ENCODE measurements at regions not wholly inside any gene's neighbourhood (a gene's known extent, or its start where the extent isn't known, plus 50 kb on each side); places are given as distances from the start of the nearest gene placed in this dataset.

DNA sequence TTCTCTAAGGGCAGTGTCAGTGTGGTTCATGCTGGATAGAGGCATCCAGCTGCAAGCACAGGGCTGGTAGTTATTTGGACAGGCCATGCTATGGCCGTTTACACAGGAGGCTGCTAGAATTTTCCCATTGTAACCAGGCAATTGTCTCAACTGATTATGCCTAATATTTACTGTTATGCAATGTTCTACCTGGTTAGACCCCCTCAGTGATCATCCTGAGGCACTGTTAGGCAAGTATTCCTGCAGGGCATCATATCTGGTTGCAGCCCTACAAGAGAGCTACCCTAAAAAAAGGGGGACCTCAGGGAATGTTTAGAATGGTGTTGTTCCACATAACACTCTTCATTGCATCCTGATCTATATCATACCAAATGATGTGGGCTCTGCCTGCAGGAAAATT is 1124.6 kb downstream of the JRKL start:
- TF ChIP-seq, protein P1, sequence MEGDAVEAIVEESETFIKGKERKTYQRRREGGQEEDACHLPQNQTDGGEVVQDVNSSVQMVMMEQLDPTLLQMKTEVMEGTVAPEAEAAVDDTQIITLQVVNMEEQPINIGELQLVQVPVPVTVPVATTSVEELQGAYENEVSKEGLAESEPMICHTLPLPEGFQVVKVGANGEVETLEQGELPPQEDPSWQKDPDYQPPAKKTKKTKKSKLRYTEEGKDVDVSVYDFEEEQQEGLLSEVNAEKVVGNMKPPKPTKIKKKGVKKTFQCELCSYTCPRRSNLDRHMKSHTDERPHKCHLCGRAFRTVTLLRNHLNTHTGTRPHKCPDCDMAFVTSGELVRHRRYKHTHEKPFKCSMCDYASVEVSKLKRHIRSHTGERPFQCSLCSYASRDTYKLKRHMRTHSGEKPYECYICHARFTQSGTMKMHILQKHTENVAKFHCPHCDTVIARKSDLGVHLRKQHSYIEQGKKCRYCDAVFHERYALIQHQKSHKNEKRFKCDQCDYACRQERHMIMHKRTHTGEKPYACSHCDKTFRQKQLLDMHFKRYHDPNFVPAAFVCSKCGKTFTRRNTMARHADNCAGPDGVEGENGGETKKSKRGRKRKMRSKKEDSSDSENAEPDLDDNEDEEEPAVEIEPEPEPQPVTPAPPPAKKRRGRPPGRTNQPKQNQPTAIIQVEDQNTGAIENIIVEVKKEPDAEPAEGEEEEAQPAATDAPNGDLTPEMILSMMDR (conservative IDR thresholded peaks at IDR 0.05; ENCODE audit: low read depth) = no peak
- POLR2A ChIA-PET (ENCODE audit: low non-redundant PET) = no interaction called here
- H3K27ac ChIP-seq = no peak overlapping the region
- DNase-seq (ENCODE audit: low spot score) = no peak
- CTCF ChIA-PET = no interaction called here

GRCh38 chr11:97516688-97517087 is 1126.9 kb downstream of the JRKL start:
- ChIA-PET POLR2A (ENCODE audit: low non-redundant PET) (no interaction called here), CTCF (interaction anchor here (0.8 kb wide), 1 partner anchor 10 kb away, joined by 3 read pairs; no protein-coding TSS in a partner anchor)
- DNase-seq (ENCODE audit: low spot score) = no peak
- TF ChIP-seq, protein P1 (conservative IDR thresholded peaks at IDR 0.05; ENCODE audit: low read depth) = no peak
- H3K27ac ChIP-seq = no peak overlapping the region

GRCh38 chr11:97525273-97525672 is 1135.5 kb downstream of the JRKL start:
- ChIA-PET CTCF (no interaction called here), POLR2A (ENCODE audit: low non-redundant PET) (no interaction called here)
- DNase-seq (ENCODE audit: low spot score) = no peak
- TF ChIP-seq, protein P1 (conservative IDR thresholded peaks at IDR 0.05; ENCODE audit: low read depth) = no peak
- H3K27ac ChIP-seq = no peak overlapping the region

DNA sequence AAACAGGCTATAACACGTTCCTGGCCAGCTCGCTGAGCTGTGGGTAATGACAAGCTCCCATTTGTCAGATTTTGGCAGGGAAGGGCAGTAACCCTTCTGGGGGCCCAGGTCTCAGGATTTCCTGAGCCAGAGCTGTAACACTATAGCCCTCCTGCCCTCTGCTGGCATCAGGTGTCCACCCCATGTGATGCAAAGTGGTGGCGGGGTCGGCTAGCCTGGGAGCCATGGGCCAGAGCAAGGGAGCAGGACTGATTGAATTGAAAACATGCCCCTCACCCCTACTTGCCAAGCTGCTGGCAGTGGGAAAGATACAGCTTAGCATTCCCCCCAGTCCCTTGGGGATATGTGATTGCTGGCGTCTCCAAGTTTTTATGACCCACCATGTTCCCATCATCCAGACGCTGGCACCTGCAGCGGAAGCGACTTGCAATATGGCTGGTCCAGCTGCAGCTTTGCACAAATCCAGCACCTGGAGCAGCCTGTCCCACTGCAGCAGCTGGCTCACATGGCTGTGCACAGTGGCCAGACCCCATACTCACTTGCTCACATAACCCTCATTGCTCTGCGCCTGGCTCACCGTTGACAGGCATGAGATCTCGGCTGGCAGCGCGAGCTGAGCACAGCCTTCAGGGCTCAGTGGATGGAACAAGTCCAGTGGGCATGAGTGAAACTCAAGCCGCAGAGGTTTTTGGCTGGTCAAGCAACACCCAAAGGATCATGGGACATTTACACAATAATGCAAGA is 1147.8 kb downstream of the JRKL start:
- H3K27ac ChIP-seq = no peak overlapping the region
- CTCF ChIA-PET = interaction anchor here (0.9 kb wide), 1 partner anchor 1074 kb away, joined by 3 read pairs; no protein-coding TSS in a partner anchor
- POLR2A ChIA-PET (ENCODE audit: low non-redundant PET) = no interaction called here
- no peak for DNase-seq (ENCODE audit: low spot score)
- TF ChIP-seq, protein P1 (conservative IDR thresholded peaks at IDR 0.05; ENCODE audit: low read depth) = no peak

GRCh38 chr11:97544431-97544830 is 1154.6 kb downstream of the JRKL start:
- TF ChIP-seq, protein P1 (conservative IDR thresholded peaks at IDR 0.05; ENCODE audit: low read depth) = no peak
- CTCF ChIA-PET = no interaction called here
- H3K27ac ChIP-seq = no peak overlapping the region
- POLR2A ChIA-PET (ENCODE audit: low non-redundant PET) = no interaction called here
- no peak for DNase-seq (ENCODE audit: low spot score)

GRCh38 chr11:97548280-97548679 is 1158.5 kb downstream of the JRKL start:
- no peak for DNase-seq (ENCODE audit: low spot score)
- POLR2A ChIA-PET (ENCODE audit: low non-redundant PET) = no interaction called here
- TF ChIP-seq, protein P1 (conservative IDR thresholded peaks at IDR 0.05; ENCODE audit: low read depth) = no peak
- H3K27ac ChIP-seq = no peak overlapping the region
- CTCF ChIA-PET = no interaction called here

All from RWPE1 (cell line).